ENCODE measurements at regions not wholly inside any gene's neighbourhood (a gene's known extent, or its start where the extent isn't known, plus 50 kb on each side); places are given as distances from the start of the nearest gene placed in this dataset.
"Not testable (repeated sequence)": the region's sequence is repeated elsewhere in the genome, so short reads cannot be mapped to it uniquely, and the experiment has no call there.

DNA sequence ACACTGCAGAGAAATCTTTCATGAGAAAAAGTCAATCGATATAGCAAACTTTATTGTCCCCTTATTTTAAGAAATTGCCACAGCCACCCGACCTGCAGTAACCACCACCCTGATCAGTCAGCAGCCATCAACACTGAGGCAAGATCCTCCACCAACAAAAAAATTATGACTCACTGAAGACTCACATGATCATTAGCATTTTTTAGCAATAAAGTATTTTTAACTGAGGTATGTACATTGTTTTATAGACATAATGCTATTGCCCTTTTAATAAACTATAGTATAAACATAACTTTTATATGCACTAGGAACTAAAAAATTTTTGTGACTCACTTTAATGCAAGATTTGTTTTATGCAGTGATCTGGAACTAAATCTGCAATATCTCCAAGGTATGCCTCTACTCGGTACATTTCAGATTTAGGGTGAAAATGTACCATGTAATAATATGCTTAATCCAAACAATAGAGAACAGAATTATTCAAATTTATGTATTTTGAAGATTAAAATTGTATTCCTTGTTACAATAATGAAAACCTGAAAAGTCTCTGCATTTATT is 79.2 kb upstream of the CEP126 start:
- Histone ChIP-seq H3K36me3 (ENCODE audit: control insufficient read depth in 1 of 2, insufficient read depth in 2 of 2, low read length in 1 of 2) (no peaks in the 10 kb centered on the region), H3K9me3 (ENCODE audit: control insufficient read depth, low read length) (no peaks in the 10 kb centered on the region), H3K27ac (ENCODE audit: low read depth in 1 of 2, low read length in 2 of 2) (no peak overlapping the region), H3K27me3 (ENCODE audit: control insufficient read depth in 1 of 2, insufficient read depth in 2 of 2, low read length in 1 of 2) (no peaks in the 10 kb centered on the region), H3K4me3 (ENCODE audit: low read length in 2 of 2) (no peak overlapping the region), H3K4me1 (ENCODE audit: control insufficient read depth in 1 of 2, insufficient read depth in 2 of 2, low read length in 2 of 2) (no peaks in the 10 kb centered on the region)
- DNase-seq (no peak), ATAC-seq (ENCODE audit: low FRiP score) (no peak)
- intact Hi-C loops (cut with DNase I) = no loop called here
- WGBS, 2 donors = 92 to 94% methylated on average over 3 of the region's 3 CpGs

DNA sequence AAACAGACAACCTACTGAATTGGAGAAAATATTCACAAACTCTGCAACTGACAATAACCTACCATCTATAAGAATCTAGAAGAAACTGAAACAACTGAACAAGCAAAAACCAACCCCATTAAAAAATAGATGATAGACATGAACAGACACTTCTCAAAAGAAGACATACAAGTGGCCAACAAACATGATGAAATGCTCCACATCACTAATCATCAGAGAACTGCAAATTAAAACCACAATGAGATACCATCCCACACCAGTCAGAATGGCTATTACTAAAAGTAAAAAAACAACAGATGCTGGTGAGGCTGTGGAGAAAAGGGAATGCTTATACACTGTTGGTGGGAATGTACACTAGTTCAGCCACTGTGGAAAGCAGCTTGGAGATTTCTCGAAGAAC is 84.3 kb upstream of the CEP126 start:
- WGBS, 2 donors = 73 to 91% methylated on average over 1 of the region's 1 CpG
- H3K27me3 ChIP-seq (ENCODE audit: control insufficient read depth in 1 of 2, insufficient read depth in 2 of 2, low read length in 1 of 2); DNase-seq; H3K9me3 ChIP-seq (ENCODE audit: control insufficient read depth, low read length); H3K27ac ChIP-seq (ENCODE audit: low read depth in 1 of 2, low read length in 2 of 2); ATAC-seq (ENCODE audit: low FRiP score); H3K4me1 ChIP-seq (ENCODE audit: control insufficient read depth in 1 of 2, insufficient read depth in 2 of 2, low read length in 2 of 2); intact Hi-C loops (cut with DNase I); H3K4me3 ChIP-seq (ENCODE audit: low read length in 2 of 2); H3K36me3 ChIP-seq (ENCODE audit: control insufficient read depth in 1 of 2, insufficient read depth in 2 of 2, low read length in 1 of 2): not testable (repeated sequence)

DNA sequence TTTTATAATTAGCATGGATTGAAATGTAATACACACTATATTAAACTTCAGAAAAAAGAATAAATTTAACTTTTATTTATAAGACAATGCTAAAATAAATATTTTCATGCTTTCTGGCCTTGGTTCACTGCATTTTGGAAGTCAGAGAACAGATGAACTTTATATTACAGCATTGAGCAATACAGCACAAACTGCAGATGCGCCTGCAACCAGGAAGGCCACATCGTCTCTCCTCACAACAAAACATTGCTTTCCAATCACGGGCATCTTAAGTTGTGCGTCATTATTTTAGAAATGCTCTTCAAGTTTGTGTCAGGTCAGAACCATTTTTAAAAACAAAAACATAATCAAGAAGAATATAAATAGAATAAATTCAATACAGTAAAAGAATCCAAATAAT is 89.3 kb upstream of the CEP126 start:
- Histone ChIP-seq H3K36me3 (ENCODE audit: control insufficient read depth in 1 of 2, insufficient read depth in 2 of 2, low read length in 1 of 2) (no peaks in the 10 kb centered on the region), H3K4me1 (ENCODE audit: control insufficient read depth in 1 of 2, insufficient read depth in 2 of 2, low read length in 2 of 2) (no peaks in the 10 kb centered on the region), H3K27ac (ENCODE audit: low read depth in 1 of 2, low read length in 2 of 2) (no peak overlapping the region), H3K27me3 (ENCODE audit: control insufficient read depth in 1 of 2, insufficient read depth in 2 of 2, low read length in 1 of 2) (no peaks in the 10 kb centered on the region), H3K4me3 (ENCODE audit: low read length in 2 of 2) (no peak overlapping the region), H3K9me3 (ENCODE audit: control insufficient read depth, low read length) (no peaks in the 10 kb centered on the region)
- ATAC-seq (ENCODE audit: low FRiP score) = no peak
- DNase-seq = no peak
- 91 to 93% methylated on average over 4 of the region's 4 CpGs for WGBS, 2 donors
- intact Hi-C loops (cut with DNase I) = no loop called here

DNA sequence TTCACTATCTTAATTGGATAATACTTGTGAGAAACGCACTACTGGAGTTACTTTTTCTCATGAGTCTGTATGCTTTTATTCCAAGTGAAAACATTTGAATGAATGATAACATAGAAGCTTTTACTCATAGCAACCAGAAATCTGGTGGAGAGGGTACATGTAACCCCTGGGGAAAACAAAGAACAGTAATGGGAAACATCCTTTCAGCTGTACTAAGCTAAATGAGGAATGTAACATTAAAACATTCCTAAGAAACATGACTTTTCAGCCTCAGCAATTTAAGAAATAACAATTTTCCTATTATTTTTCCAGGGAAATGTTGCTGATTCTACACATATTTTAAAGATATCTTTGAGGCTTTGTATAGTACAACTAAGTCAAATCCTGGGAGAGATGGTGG is 97.2 kb upstream of the CEP126 start:
- H3K27me3 ChIP-seq (ENCODE audit: control insufficient read depth in 1 of 2, insufficient read depth in 2 of 2, low read length in 1 of 2) = no peaks in the 10 kb centered on the region
- DNase-seq (no peak), ATAC-seq (ENCODE audit: low FRiP score) (no peak)
- intact Hi-C loops (cut with DNase I) = no loop called here
- H3K36me3 ChIP-seq (ENCODE audit: control insufficient read depth in 1 of 2, insufficient read depth in 2 of 2, low read length in 1 of 2) = no peaks in the 10 kb centered on the region
- no peak overlapping the region for H3K4me3 ChIP-seq (ENCODE audit: low read length in 2 of 2)
- no peaks in the 10 kb centered on the region for H3K9me3 ChIP-seq (ENCODE audit: control insufficient read depth, low read length)
- H3K27ac ChIP-seq (ENCODE audit: low read depth in 1 of 2, low read length in 2 of 2) = no peak overlapping the region
- 19 to 40% methylated on average over 1 of the region's 1 CpG for WGBS, 2 donors
- H3K4me1 ChIP-seq (ENCODE audit: control insufficient read depth in 1 of 2, insufficient read depth in 2 of 2, low read length in 2 of 2) = no peaks in the 10 kb centered on the region

DNA sequence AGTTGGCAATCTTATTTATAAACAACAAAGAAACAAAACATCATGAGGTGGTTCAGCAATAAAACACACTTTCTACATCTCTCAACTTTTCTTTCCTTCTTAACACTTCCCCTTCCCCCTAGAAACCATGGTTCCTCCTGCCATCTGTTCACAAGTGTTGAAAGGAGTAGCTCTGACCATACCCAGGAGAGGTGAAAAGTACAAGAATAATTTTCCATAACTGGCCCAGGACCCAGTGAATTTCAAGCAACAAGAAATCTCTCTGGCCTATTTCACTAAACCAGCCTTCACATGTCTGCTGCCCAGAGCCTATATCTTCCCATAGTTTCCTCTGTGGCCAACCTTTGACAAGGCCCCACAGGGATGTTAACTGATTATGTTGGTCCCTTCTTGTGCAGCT is 98.2 kb upstream of the CEP126 start:
- no peak overlapping the region for H3K4me3 ChIP-seq (ENCODE audit: low read length in 2 of 2)
- ATAC-seq (ENCODE audit: low FRiP score) (no peak), DNase-seq (no peak)
- no peaks in the 10 kb centered on the region for H3K9me3 ChIP-seq (ENCODE audit: control insufficient read depth, low read length)
- no peaks in the 10 kb centered on the region for H3K27me3 ChIP-seq (ENCODE audit: control insufficient read depth in 1 of 2, insufficient read depth in 2 of 2, low read length in 1 of 2)
- intact Hi-C loops (cut with DNase I) = no loop called here
- no peaks in the 10 kb centered on the region for H3K4me1 ChIP-seq (ENCODE audit: control insufficient read depth in 1 of 2, insufficient read depth in 2 of 2, low read length in 2 of 2)
- no peaks in the 10 kb centered on the region for H3K36me3 ChIP-seq (ENCODE audit: control insufficient read depth in 1 of 2, insufficient read depth in 2 of 2, low read length in 1 of 2)
- no peak overlapping the region for H3K27ac ChIP-seq (ENCODE audit: low read depth in 1 of 2, low read length in 2 of 2)

DNA sequence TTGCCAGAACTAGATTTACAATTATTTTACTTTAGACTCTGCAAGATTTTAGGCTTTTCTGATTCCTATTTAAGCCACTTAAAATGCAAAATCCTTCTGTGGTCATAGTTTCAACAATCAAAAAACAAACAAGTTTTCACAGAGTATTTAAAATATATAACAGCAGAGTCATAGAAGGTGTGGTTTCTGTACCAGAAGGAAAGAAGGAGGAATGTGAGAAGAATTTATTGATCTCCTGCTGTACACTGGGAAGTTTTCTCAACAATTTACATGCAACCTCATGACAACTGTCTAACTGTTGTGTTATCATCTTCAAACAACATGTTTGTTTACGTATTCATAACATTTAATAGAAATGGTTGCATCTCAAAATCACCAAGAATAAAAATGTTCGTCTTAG is 102.3 kb upstream of the CEP126 start:
- H3K27ac ChIP-seq (ENCODE audit: low read depth in 1 of 2, low read length in 2 of 2) = no peak overlapping the region
- 68 to 72% methylated on average over 2 of the region's 2 CpGs for WGBS, 2 donors
- no peaks in the 10 kb centered on the region for H3K9me3 ChIP-seq (ENCODE audit: control insufficient read depth, low read length)
- H3K27me3 ChIP-seq (ENCODE audit: control insufficient read depth in 1 of 2, insufficient read depth in 2 of 2, low read length in 1 of 2) = no peaks in the 10 kb centered on the region
- ATAC-seq (ENCODE audit: low FRiP score) = no peak
- intact Hi-C loops (cut with DNase I) = no loop called here
- no peak overlapping the region for H3K4me3 ChIP-seq (ENCODE audit: low read length in 2 of 2)
- DNase-seq = no peak
- no peaks in the 10 kb centered on the region for H3K4me1 ChIP-seq (ENCODE audit: control insufficient read depth in 1 of 2, insufficient read depth in 2 of 2, low read length in 2 of 2)
- no peaks in the 10 kb centered on the region for H3K36me3 ChIP-seq (ENCODE audit: control insufficient read depth in 1 of 2, insufficient read depth in 2 of 2, low read length in 1 of 2)

DNA sequence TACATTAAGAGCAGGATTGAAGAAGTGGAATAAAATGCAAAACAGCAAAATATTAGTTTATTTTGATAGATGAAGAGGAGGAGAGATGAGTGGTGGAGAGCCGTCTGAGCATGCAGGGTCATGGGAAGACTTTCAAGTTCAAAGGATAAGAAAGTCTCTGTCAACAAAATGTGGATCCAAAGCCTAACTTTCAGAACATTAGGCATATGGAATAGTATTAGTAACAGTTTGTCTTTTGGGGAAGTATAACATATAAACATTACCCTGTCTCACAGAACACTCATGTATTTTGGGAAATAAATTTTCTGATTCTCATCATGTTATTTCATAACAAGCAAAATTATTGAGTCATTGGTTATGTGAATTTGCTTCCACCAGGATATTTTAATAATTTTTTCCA is 104.3 kb upstream of the CEP126 start:
- Histone ChIP-seq H3K27me3 (ENCODE audit: control insufficient read depth in 1 of 2, insufficient read depth in 2 of 2, low read length in 1 of 2) (no peaks in the 10 kb centered on the region), H3K36me3 (ENCODE audit: control insufficient read depth in 1 of 2, insufficient read depth in 2 of 2, low read length in 1 of 2) (no peaks in the 10 kb centered on the region), H3K4me3 (ENCODE audit: low read length in 2 of 2) (no peak overlapping the region), H3K27ac (ENCODE audit: low read depth in 1 of 2, low read length in 2 of 2) (no peak overlapping the region), H3K9me3 (ENCODE audit: control insufficient read depth, low read length) (no peaks in the 10 kb centered on the region), H3K4me1 (ENCODE audit: control insufficient read depth in 1 of 2, insufficient read depth in 2 of 2, low read length in 2 of 2) (no peaks in the 10 kb centered on the region)
- intact Hi-C loops (cut with DNase I) = no loop called here
- DNase-seq (no peak), ATAC-seq (ENCODE audit: low FRiP score) (no peak)
- 84 to 96% methylated on average over 1 of the region's 1 CpG for WGBS, 2 donors

DNA sequence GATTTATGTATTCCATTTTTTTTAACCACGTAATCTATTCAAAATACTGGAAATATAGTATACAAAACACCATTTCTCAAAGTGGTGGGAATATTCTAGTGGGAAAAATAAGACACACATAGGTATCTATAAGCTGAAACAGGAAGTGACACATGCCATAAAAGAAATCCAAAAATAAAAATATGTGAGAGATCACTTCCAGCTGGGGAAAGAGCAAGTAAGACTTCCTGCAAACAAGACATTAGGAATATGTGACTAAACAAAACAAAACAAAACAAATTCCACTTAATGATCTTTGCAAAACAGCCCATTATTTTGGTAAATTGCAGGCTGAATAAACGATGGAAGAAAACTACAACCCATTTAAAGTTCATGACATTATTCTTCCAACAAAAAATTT is 107.3 kb upstream of the CEP126 start:
- WGBS, 2 donors = 68 to 84% methylated on average over 2 of the region's 2 CpGs
- H3K4me3 ChIP-seq (ENCODE audit: low read length in 2 of 2) = no peak overlapping the region
- no peaks in the 10 kb centered on the region for H3K27me3 ChIP-seq (ENCODE audit: control insufficient read depth in 1 of 2, insufficient read depth in 2 of 2, low read length in 1 of 2)
- H3K9me3 ChIP-seq (ENCODE audit: control insufficient read depth, low read length) = no peaks in the 10 kb centered on the region
- no peak overlapping the region for H3K27ac ChIP-seq (ENCODE audit: low read depth in 1 of 2, low read length in 2 of 2)
- no peak for DNase-seq
- no peak for ATAC-seq (ENCODE audit: low FRiP score)
- no peaks in the 10 kb centered on the region for H3K4me1 ChIP-seq (ENCODE audit: control insufficient read depth in 1 of 2, insufficient read depth in 2 of 2, low read length in 2 of 2)
- H3K36me3 ChIP-seq (ENCODE audit: control insufficient read depth in 1 of 2, insufficient read depth in 2 of 2, low read length in 1 of 2) = no peaks in the 10 kb centered on the region
- intact Hi-C loops (cut with DNase I) = no loop called here

DNA sequence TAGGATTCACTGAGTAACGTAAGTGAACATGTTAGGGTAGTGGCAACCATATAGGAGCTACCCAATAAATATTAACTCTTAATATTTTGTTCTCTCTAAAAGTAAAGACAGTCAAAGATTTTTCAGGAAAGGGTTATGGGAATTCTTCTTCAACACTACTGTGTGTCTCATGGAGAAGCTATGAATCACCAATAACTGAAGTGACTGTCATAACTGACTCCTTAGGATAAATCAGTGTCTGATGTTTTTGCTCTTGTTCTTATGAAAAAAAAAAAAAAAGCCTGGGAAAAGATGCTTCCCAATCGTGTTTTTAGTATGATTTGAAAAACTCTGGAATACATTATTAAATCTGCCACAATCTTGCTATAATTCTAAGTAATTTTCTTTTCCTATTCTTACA is 111.2 kb upstream of the CEP126 start:
- no peak overlapping the region for H3K4me3 ChIP-seq (ENCODE audit: low read length in 2 of 2)
- ATAC-seq (ENCODE audit: low FRiP score) (no peak), DNase-seq (no peak)
- H3K9me3 ChIP-seq (ENCODE audit: control insufficient read depth, low read length) = no peaks in the 10 kb centered on the region
- H3K4me1 ChIP-seq (ENCODE audit: control insufficient read depth in 1 of 2, insufficient read depth in 2 of 2, low read length in 2 of 2) = no peaks in the 10 kb centered on the region
- H3K27ac ChIP-seq (ENCODE audit: low read depth in 1 of 2, low read length in 2 of 2) = no peak overlapping the region
- WGBS, 2 donors = 66 to 73% methylated on average over 2 of the region's 2 CpGs
- intact Hi-C loops (cut with DNase I) = no loop called here
- no peaks in the 10 kb centered on the region for H3K36me3 ChIP-seq (ENCODE audit: control insufficient read depth in 1 of 2, insufficient read depth in 2 of 2, low read length in 1 of 2)
- no peaks in the 10 kb centered on the region for H3K27me3 ChIP-seq (ENCODE audit: control insufficient read depth in 1 of 2, insufficient read depth in 2 of 2, low read length in 1 of 2)

Data from aorta (tissue), 5 donors.